Skeletal muscle cell (primary cell): ENCODE measurements at regions not wholly inside any gene's neighbourhood (a gene's known extent, or its start where the extent isn't known, plus 50 kb on each side); places are given as distances from the start of the nearest gene placed in this dataset.
"Not testable (repeated sequence)": the region's sequence is repeated elsewhere in the genome, so short reads cannot be mapped to it uniquely, and the experiment has no call there.

ENCODE experiments used
- DNase-seq: peaks from one replicate; pipeline ENCODE4 v3.0.0-alpha.2; 2010; ENCODE audit warnings: low read depth
- H3K4me3 ChIP-seq: 2 replicates; pipeline ENCODE4 v1.5.1; 2011; ENCODE audit warnings: low read depth, mild to moderate bottlenecking, control low read depth, low read length, moderate library complexity

GRCh38 chr2:77713412-77713811 is 191.2 kb upstream of the LRRTM4 start:
- no peak overlapping the region for H3K4me3 ChIP-seq
- DNase-seq = no peak

GRCh38 chr2:77720115-77720514 is 197.9 kb upstream of the LRRTM4 start:
- DNase-seq = no peak
- H3K4me3 ChIP-seq = no peak overlapping the region

- H3K4me3 ChIP-seq = no peak overlapping the region
- no peak for DNase-seq
These were observed 199.4 kb upstream of the LRRTM4 start for GRCh38 chr2:77721593-77721992.

GRCh38 chr2:77725045-77725444 is 202.9 kb upstream of the LRRTM4 start:
- no peak for DNase-seq
- H3K4me3 ChIP-seq = no peak overlapping the region

GRCh38 chr2:77734662-77735340 is 212.6 kb upstream of the LRRTM4 start:
- not testable (repeated sequence) for DNase-seq

GRCh38 chr2:77737236-77737635 is 215.1 kb upstream of the LRRTM4 start:
- DNase-seq = no peak
- no peak overlapping the region for H3K4me3 ChIP-seq

More at GRCh38 chr2:77734662-77735340, 212.6 kb upstream of the LRRTM4 start:
- not testable (repeated sequence) for H3K4me3 ChIP-seq

- H3K4me3 ChIP-seq = no peak overlapping the region
- no peak for DNase-seq
These were observed 224.6 kb upstream of the LRRTM4 start for GRCh38 chr2:77746780-77747179.

- not testable (repeated sequence) for DNase-seq, H3K4me3 ChIP-seq
These were observed 231.7 kb upstream of the LRRTM4 start for GRCh38 chr2:77753710-77754345.

- H3K4me3 ChIP-seq = no peak overlapping the region
- DNase-seq = no peak
These were observed 245.4 kb upstream of the LRRTM4 start for GRCh38 chr2:77767388-77768076.

GRCh38 chr2:77768508-77768907 is 246.3 kb upstream of the LRRTM4 start:
- no peak overlapping the region for H3K4me3 ChIP-seq
- no peak for DNase-seq

GRCh38 chr2:77778917-77779316 is 256.7 kb upstream of the LRRTM4 start:
- no peak for DNase-seq
- H3K4me3 ChIP-seq = no peak overlapping the region

GRCh38 chr2:77793500-77793899 is 271.3 kb upstream of the LRRTM4 start:
- not testable (repeated sequence) for H3K4me3 ChIP-seq, DNase-seq

- H3K4me3 ChIP-seq = no peak overlapping the region
- DNase-seq = no peak
These were observed 274.2 kb upstream of the LRRTM4 start for GRCh38 chr2:77796397-77796796.

GRCh38 chr2:77797088-77797487 is 274.9 kb upstream of the LRRTM4 start:
- no peak overlapping the region for H3K4me3 ChIP-seq
- DNase-seq = no peak

- DNase-seq = no peak
- no peak overlapping the region for H3K4me3 ChIP-seq
These were observed 278.2 kb upstream of the LRRTM4 start for GRCh38 chr2:77800410-77800809.

GRCh38 chr2:77807531-77808215 is 285.5 kb upstream of the LRRTM4 start:
- DNase-seq = no peak

GRCh38 chr2:77808599-77808998 is 286.4 kb upstream of the LRRTM4 start:
- no peak overlapping the region for H3K4me3 ChIP-seq
- DNase-seq = no peak

More at GRCh38 chr2:77807531-77808215, 285.5 kb upstream of the LRRTM4 start:
- H3K4me3 ChIP-seq = no peak overlapping the region

GRCh38 chr2:77813599-77813998 is 291.4 kb upstream of the LRRTM4 start:
- DNase-seq = no peak
- no peak overlapping the region for H3K4me3 ChIP-seq

GRCh38 chr2:77816618-77817017 is 294.4 kb upstream of the LRRTM4 start:
- no peak for DNase-seq
- H3K4me3 ChIP-seq = no peak overlapping the region

GRCh38 chr2:77818186-77818585 is 296.0 kb upstream of the LRRTM4 start:
- DNase-seq = no peak
- H3K4me3 ChIP-seq = no peak overlapping the region
